Muscle of arm (tissue), 1 donor: ENCODE measurements at regions not wholly inside any gene's neighbourhood (a gene's known extent, or its start where the extent isn't known, plus 50 kb on each side); places are given as distances from the start of the nearest gene placed in this dataset.

ENCODE experiments used
- DNase-seq: peaks from one replicate; pipeline ENCODE4 v3.0.0-alpha.2; 2013

DNA sequence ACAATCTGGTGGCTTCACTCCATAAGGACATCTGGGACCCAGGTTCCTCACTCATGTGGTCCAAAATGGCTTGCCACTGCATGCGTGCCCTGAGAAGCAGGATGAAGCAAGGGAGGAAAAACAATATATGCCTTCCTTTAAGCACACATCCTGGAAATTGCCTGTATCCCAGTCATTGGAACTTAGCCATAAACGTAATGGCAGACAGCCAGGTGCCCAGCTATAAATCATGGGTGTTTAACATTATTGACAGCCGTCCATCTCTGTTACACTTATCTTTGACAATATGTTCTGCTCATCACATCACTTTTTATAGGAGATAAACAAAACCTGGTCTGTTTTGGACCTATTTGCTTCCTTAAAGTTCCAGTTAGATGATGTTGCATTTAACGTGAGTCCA is 181.0 kb downstream of the AASDH start:
- no peak for DNase-seq

DNA sequence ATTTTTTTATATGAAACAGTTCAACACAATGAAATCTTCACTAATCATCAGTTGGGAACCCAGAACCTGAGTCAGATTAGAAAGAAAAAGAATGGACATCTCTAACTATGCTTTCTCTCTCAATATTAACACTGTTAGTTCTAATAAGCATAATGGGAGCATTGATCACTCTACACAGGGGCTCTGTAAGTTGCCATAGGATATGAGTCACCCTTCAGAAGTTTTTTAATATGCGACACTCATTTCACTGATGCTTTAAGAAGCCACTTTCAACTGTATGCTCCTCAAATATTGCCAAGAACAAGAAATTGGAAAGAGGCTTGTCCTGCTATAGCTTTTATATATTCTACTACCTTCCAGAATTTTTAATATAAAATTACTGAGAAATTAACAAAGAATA is 187.0 kb downstream of the AASDH start:
- DNase-seq, result no peak

DNA sequence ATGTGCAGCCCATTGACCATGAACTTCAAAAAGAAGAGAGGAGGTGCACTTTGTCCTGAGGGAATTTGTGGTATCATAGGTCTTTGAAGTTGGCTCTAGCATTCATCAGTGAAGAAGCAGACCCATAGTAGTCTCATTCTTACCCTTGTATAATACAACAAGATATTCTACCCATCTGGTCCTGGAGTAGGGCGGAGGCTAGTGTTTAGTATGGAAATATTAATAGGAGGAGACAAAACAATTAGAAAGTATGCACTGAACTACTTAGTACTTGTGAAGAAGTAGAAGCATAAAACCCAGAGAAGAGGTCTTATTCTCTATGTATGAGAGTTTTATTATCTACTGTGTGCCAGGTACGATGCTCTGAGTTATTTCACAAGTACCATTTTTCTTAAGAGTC is 189.0 kb downstream of the AASDH start:
- DNase-seq, result no peak

DNA sequence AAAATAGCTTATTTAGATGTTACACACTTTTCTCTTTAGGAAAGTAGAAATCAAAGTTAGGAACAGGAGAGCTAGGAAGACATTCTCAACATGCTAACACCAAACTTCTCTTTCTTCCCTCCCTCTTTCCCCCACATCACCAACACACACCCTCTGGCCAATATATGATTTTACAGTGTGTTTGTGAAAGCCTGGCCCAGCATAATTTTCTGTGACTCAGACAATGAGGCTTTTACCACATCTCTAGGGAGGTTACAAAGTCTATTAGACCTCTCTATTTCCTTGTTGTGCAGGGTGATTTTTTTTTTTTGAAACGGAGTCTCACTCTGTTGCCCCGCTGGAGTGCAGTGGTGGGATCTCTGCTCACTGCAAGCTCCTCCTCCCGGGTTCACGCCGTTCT is 189.9 kb downstream of the AASDH start:
- no peak for DNase-seq

DNA sequence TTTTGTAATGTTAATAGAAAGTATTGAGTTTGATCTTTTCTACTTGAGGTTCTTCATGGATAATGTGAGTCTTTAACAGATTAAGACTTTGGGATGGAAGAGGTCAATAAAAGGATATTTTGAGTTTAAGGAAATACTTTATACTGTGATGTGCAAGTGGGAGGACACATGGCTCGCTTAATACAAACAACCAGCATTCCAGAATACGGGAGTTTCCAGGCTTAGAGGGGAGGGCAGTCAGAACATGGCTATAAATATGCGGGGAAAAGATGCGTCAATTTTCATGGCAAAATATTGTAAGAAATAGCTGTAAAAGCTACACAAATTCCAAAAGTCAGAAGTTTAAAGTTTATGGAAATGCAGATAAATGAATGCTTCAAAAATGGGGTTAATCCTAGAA is 192.3 kb downstream of the AASDH start:
- DNase-seq, result no peak

DNA sequence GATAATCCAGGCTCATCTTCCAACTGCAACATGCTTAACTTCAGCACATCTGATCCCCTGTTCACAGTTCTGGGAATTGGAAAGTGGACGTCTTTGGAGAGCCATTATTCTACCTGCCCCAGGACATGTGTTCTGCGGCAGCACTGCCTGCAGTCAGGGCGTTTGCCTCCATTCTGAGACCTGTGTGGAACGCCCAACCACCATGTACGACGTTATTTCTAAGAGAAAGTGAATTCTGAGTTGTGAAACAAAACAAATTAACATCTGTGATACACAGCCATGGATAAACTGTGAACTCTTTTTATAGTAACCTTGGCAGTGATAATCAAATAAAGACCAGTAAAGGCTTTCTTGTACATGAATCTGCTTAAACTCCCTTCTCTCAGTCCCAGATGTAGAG is 195.8 kb downstream of the AASDH start:
- no peak for DNase-seq

GRCh38 chr4:56187688-56188087 is 199.6 kb downstream of the AASDH start:
- DNase-seq, result no peak

DNA sequence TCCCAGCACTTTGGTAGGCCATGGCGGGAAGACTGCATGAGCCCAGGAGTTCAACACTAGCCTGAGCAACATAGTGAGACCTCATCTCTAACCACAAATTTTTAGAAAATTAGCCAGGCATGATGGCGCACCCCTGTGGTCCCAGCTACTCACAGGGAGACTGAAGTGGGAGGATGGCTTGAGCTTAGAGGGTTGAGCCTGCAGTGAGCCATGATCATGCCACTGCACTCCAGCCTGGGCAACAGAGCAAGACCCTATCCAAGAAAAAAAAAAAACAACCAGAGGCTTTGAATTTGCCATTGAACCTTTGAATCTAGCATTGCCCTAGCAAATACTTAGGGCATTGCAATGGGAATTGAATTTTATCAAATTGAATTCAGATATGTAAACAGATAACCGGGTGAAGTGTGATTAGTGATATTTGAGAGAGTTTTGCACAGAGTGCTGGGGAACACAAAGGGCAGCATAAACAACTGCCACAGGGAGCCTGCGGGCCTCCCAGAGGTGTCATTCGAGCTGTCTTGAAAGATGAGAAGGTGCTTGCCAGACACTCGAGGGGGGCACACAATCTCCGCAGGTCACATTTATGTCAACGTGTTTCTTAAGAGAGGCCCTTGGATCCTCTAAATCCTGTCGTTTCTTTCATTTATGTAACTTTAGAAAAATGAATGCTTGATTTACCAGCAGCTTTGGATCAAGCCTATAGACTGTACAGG is 200.3 kb downstream of the AASDH start:
- no peak for DNase-seq

- no peak for DNase-seq
These were observed 201.4 kb downstream of the AASDH start for GRCh38 chr4:56185901-56186300.

DNA sequence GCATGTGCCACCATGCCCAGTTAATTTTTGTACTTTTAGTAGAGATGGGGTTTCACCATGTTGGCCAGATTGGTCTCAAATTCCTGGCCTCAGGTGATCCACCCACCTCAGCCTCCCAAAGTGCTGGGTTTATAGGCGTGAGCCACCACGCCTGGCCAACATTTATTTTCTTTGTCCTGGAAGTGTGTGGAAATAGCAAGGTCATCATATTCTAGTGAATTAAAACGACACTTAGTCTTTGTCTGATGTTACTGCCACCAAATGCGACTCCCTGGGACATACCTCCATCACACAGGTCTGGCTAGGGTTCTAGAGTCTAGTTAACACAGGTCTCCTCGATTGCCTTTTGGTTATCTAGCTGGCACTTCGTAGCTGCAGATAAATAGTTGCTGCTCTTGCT is 203.1 kb downstream of the AASDH start:
- no peak for DNase-seq

- no peak for DNase-seq
These were observed 203.8 kb downstream of the AASDH start for GRCh38 chr4:56183344-56183959.

- DNase-seq, result no peak
These were observed 204.9 kb downstream of the AASDH start for GRCh38 chr4:56182356-56182755.

GRCh38 chr4:56181140-56181953 is 205.9 kb downstream of the AASDH start:
- DNase-seq, result peak; percentile 25

- DNase-seq, result no peak
These were observed 218.2 kb downstream of the AASDH start for GRCh38 chr4:56169061-56169460.

GRCh38 chr4:56164907-56165306 is 216.2 kb downstream of the CEP135 start:
- DNase-seq, result no peak

DNA sequence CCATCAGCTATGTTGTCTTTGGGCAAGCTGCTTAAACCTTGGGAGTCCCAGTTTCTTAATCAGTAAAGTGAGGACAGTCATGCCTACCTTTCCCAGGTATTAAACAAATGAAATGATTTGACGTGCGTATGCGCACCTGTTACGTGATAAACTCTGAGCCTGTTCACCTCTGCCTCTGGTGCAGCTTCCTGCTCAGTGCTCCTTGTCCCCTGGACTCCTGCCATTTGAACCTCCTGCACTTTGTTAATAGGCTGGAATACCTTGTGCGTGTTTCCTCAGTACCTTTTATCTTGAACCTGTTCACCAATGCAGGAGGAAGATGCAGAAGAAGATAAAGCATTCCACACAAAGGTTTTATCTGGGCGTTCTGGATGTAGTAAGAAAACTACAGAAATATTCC is 211.9 kb downstream of the CEP135 start:
- DNase-seq, result no peak

- no peak for DNase-seq
These were observed 209.7 kb downstream of the CEP135 start for GRCh38 chr4:56158483-56158882.

- DNase-seq, result no peak
These were observed 207.4 kb downstream of the CEP135 start for GRCh38 chr4:56156141-56156540.

DNA sequence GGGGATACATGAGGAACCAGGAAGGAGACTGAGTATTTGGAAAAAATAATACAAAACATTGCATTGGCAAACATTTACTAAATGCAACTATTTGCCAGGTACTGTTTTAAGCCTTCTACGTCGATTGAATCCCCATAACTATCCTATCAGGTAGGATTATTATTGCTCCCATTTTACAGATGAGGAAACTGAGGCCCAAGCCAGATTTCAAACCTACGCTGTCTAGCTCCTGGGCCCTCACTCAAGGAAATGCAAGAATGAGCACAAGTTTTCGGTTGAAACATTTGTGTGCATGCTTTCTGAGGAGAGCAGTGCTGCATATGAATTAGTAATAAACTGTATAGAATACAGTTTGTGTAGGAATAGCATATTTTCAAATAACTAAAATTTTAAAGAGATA is 206.7 kb downstream of the CEP135 start:
- DNase-seq, result no peak

DNA sequence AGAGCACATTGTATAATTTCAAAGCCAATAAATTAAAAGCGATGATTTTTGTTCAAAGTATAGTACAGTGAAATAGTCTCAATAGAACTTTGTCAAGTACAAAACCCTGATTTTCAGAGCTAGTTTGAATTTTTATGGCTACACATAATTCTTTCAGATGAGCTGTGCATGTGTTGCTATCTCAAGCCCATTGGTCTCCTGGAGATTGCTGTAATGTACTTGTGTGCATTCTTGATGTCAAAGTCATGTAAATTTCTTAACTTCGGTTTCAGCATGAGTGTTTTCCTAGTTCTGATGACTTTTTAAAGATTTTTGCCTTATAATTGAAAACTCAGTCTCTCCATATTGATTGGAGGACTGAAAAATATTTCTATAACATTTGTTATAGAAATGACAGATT is 200.8 kb downstream of the CEP135 start:
- DNase-seq, result no peak

- DNase-seq, result no peak
These were observed 199.7 kb downstream of the CEP135 start for GRCh38 chr4:56148428-56148827.

DNA sequence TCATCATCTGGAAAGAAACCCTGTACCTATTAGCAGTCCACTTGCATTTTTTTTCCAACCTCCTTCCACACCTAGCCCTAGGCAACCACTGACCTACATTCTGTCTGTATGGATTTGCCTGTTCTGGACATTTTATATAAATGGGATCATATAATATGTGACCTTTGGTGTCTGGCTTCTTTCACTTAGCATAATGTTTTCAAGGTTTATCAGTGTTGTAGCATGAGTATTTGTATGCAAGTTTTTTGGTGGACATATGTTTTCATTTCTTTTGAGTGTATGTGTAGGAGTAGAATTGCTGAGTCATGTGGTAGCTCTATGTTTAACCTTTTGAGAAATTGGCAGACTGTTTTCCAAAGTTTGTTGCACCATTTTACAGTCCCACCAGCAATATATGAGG is 198.6 kb downstream of the CEP135 start:
- DNase-seq, result no peak

- no peak for DNase-seq
These were observed 198.2 kb downstream of the CEP135 start for GRCh38 chr4:56146956-56147355.
